Testis (tissue), 2 donors: ENCODE measurements at regions not wholly inside any gene's neighbourhood (a gene's known extent, or its start where the extent isn't known, plus 50 kb on each side); places are given as distances from the start of the nearest gene placed in this dataset.
A peak's percentile ranks its signal among the peaks of the same experiment; 100 is the strongest.

ENCODE experiments used
- DNase-seq: peaks from one replicate; pipeline ENCODE4 v3.0.0-alpha.2; 2019
- H3K27ac ChIP-seq, 2 donors: fragments of 200-600 bp; sonication (generic); one replicate each; pipeline ENCODE4 v1.5.1; 2019
- H3K27me3 ChIP-seq: fragments of 200-600 bp; sonication (generic); one replicate; pipeline ENCODE4 v1.5.1; 2019
- H3K36me3 ChIP-seq: fragments of 200-600 bp; sonication (generic); one replicate; pipeline ENCODE4 v1.5.1; 2017; ENCODE audit warnings: low read depth; ENCODE audit errors: missing control alignments
- H3K4me1 ChIP-seq: fragments of 200-600 bp; sonication (generic); one replicate; pipeline ENCODE4 v1.5.1; 2019
- H3K4me3 ChIP-seq, 2 donors: fragments of 200-600 bp; sonication (generic); one replicate each; pipeline ENCODE4 v1.5.1; 2017 to 2019
- H3K9me3 ChIP-seq: fragments of 200-600 bp; sonication (generic); one replicate; pipeline ENCODE4 v1.5.1; 2017
- CTCF ChIP-seq, 3 experiments: fragments of 450-650 bp in 2 of 3; fragments of 200-600 bp in 1 of 3; sonication (generic) in 1 of 3; IDR thresholded peaks; one replicate each; pipeline ENCODE4 v1.5.1; 2016 to 2019; ENCODE audit warnings: antibody characterized with exemption in 3 of 3, mild to moderate bottlenecking in 2 of 3, moderate library complexity in 1 of 3
- POLR2A ChIP-seq: fragments of 450-650 bp; IDR thresholded peaks from one replicate; pipeline ENCODE4 v1.6.1; 2017; ENCODE audit warnings: antibody characterized with exemption, mild to moderate bottlenecking, moderate library complexity
- WGBS, 2 donors: methylation state at CpG; one replicate each; pipeline ENCODE4 v1.1.5; 2018; 5-methylcytosine and 5-hydroxymethylcytosine counted together
- intact Hi-C: fragments of 100-400 bp; cut with DNase I; formaldehyde crosslinking; loops from one replicate; pipeline ENCODE4 v1.15.1; 2023; ENCODE audit warnings: low total_unique reads

GRCh38 chr20:48295445-48295903, 510.2 kb upstream of the SULF2 start:
- no peak for DNase-seq
- Histone ChIP-seq H3K27ac (peak overlapping the region in 1 of 2 donors; percentile 55), H3K36me3 (no peaks in the 10 kb centered on the region), H3K4me1 (peaks cover 15% of the 10 kb centered on the region), H3K4me3 (no peak overlapping the region), H3K9me3 (no peaks in the 10 kb centered on the region), H3K27me3 (no peaks in the 10 kb centered on the region)
- intact Hi-C loops, result no loop called here
- no peak for TF ChIP-seq CTCF (IDR thresholded peaks at IDR 0.05)
- 26 to 29% methylated on average over 5 of the region's 5 CpGs for WGBS, 2 donors

DNA sequence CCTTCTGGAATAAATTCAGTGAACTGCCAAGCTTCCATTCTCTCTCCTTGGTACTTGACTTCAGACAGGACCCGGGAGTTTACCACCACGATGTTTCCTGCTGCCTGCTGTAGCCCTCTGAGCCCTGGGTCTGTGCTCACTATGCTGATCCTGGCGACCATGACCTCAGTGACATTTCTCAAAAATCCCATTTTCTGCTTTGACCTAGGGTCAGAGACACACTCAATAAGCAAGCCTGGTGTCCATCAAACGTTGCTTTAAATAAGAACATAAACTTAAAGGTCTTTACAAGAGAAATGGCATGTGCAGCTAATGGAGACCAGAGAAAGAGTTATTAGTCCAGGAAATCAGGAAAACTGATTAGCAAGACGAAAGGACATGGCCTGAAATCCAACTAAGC, 509.7 kb upstream of the SULF2 start:
- Histone ChIP-seq H3K27me3 (no peaks in the 10 kb centered on the region), H3K36me3 (no peaks in the 10 kb centered on the region), H3K9me3 (no peaks in the 10 kb centered on the region), H3K4me1 (peaks cover 15% of the 10 kb centered on the region), H3K4me3 (no peak overlapping the region), H3K27ac (peak overlapping the region in 1 of 2 donors; percentile 55)
- DNase-seq, result no peak
- TF ChIP-seq CTCF (IDR thresholded peaks at IDR 0.05) (no peak), POLR2A (no peak)
- WGBS, 2 donors, result 62 to 69% methylated on average over 5 of the region's 5 CpGs
- intact Hi-C loops, result no loop called here

- H3K4me3 ChIP-seq, result no peak overlapping the region
- no peaks in the 10 kb centered on the region for H3K36me3 ChIP-seq
- H3K4me1 ChIP-seq, result peaks cover 18% of the 10 kb centered on the region
- DNase-seq, result no peak
- no peaks in the 10 kb centered on the region for H3K9me3 ChIP-seq
- TF ChIP-seq POLR2A, result no peak
- no peak for TF ChIP-seq CTCF (IDR thresholded peaks at IDR 0.05)
- no peak overlapping the region for H3K27ac ChIP-seq
- H3K27me3 ChIP-seq, result no peaks in the 10 kb centered on the region
- intact Hi-C loops, result no loop called here
- 91 to 98% methylated on average over 5 of the region's 5 CpGs for WGBS, 2 donors
Observed at GRCh38 chr20:48294196-48294595, 508.9 kb upstream of the SULF2 start.

DNA sequence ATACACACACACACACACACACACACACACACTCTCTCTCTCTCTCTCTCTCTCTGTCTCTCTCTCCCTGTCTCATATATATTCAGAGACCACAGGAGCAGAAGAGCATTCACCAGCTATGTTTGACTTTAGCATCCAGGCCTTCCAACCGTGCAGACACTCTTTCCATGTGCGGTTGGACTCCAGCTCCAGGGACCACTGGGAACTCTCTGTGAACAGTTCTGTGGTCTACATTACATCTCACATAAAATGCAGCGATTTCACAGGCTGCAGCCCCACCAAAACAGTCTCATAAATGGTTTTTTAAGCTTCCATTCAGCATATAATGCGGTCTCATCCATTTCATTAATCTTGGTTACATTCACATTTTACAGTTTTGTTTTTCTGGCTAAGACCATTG, 508.4 kb upstream of the SULF2 start:
- no peak overlapping the region for H3K4me3 ChIP-seq
- H3K36me3 ChIP-seq, result no peaks in the 10 kb centered on the region
- H3K27ac ChIP-seq, result no peak overlapping the region
- intact Hi-C loops, result no loop called here
- no peak for DNase-seq
- H3K4me1 ChIP-seq, result peaks cover 18% of the 10 kb centered on the region
- WGBS, 2 donors, result 79 to 84% methylated on average over 4 of the region's 4 CpGs
- H3K9me3 ChIP-seq, result no peaks in the 10 kb centered on the region
- TF ChIP-seq POLR2A (no peak), CTCF (IDR thresholded peaks at IDR 0.05) (no peak)
- no peaks in the 10 kb centered on the region for H3K27me3 ChIP-seq

- Histone ChIP-seq H3K27me3 (no peaks in the 10 kb centered on the region), H3K36me3 (no peaks in the 10 kb centered on the region), H3K27ac (no peak overlapping the region), H3K4me3 (no peak overlapping the region), H3K9me3 (no peaks in the 10 kb centered on the region), H3K4me1 (peaks cover 18% of the 10 kb centered on the region)
- 93% methylated on average over 10 of the region's 10 CpGs for WGBS, 2 donors
- intact Hi-C loops, result no loop called here
- TF ChIP-seq CTCF (IDR thresholded peaks at IDR 0.05) (no peak), POLR2A (no peak)
- DNase-seq, result no peak
Observed at GRCh38 chr20:48292806-48293205, 507.5 kb upstream of the SULF2 start.
